Ovary (tissue), 7 donors: ENCODE measurements at regions not wholly inside any gene's neighbourhood (a gene's known extent, or its start where the extent isn't known, plus 50 kb on each side); places are given as distances from the start of the nearest gene placed in this dataset.

ENCODE experiments used
- DNase-seq, 5 donors: peaks; one replicate each; pipeline ENCODE4 v3.0.0-alpha.2; 2019 to 2020
- H3K27ac ChIP-seq, 2 donors: fragments of 200-600 bp; one replicate each; pipeline versions ENCODE4 v1.5.1 to v1.8.0; 2019 to 2022
- H3K27me3 ChIP-seq: fragments of 200-600 bp; one replicate; pipeline ENCODE4 v1.8.0; 2022
- H3K36me3 ChIP-seq: fragments of 200-600 bp; sonication (generic); one replicate; pipeline ENCODE4 v1.5.1; 2019
- H3K4me1 ChIP-seq: one replicate; pipeline ENCODE4 v1.8.1; 2013; ENCODE audit warnings: mild to moderate bottlenecking, moderate library complexity; ENCODE audit not compliant: insufficient read depth
- H3K4me3 ChIP-seq: fragments of 200-600 bp; sonication (generic); one replicate; pipeline ENCODE4 v1.5.1; 2017
- H3K9me3 ChIP-seq, 2 donors: fragments of 200-600 bp in 1 of 2; sonication (generic) in 1 of 2; one replicate each; pipeline versions ENCODE4 v1.5.1 to v1.8.1; 2013 to 2019; ENCODE audit warnings: mild to moderate bottlenecking in 1 of 2, moderate library complexity in 1 of 2
- EP300 ChIP-seq: sonication (generic); formaldehyde crosslinking; IDR thresholded peaks from one replicate; pipeline ENCODE4 v1.6.1; 2017; ENCODE audit warnings: antibody characterized with exemption
- POLR2A ChIP-seq: fragments of 450-650 bp; IDR thresholded peaks from one replicate; pipeline ENCODE4 v1.6.1; 2017; ENCODE audit warnings: antibody characterized with exemption, mild to moderate bottlenecking, moderate library complexity
- WGBS, 3 donors: extraction: QIAGEN DNeasy Blood & Tissue Kit in 1 of 3; methylation state at CpG; one replicate each; pipeline versions ENCODE4 v1.1.5 to v1.1.7; 2013 to 2017; 5-methylcytosine and 5-hydroxymethylcytosine counted together
- intact Hi-C, 4 donors: fragments of 100-400 bp; cut with DNase I; formaldehyde crosslinking; loops; one replicate each; pipeline versions ENCODE4 v1.11.0 to v1.15.1; 2022 to 2023
- TF ChIP-seq, protein P1 (sequence below), 3 donors: fragments of 450-650 bp in 2 of 3; fragments of 200-600 bp in 1 of 3; IDR thresholded peaks; one replicate each; pipeline versions ENCODE4 v1.5.1 to v1.8.0; 2016 to 2022; ENCODE audit warnings: antibody characterized with exemption in 3 of 3, mild to moderate bottlenecking in 1 of 3
- donor health status: DM: no; HTN: no; CAD: no; lungs with moderate emphysema.
- donor health status: DM: no; HTN: no; CAD: no.
- donor health status: Bipolar disorder and iron deficiency.
- donor health status: DM: no; HTN: no; CAD: no.
- donor health status: DM: yes; HTN: yes; CAD: no.

DNA sequence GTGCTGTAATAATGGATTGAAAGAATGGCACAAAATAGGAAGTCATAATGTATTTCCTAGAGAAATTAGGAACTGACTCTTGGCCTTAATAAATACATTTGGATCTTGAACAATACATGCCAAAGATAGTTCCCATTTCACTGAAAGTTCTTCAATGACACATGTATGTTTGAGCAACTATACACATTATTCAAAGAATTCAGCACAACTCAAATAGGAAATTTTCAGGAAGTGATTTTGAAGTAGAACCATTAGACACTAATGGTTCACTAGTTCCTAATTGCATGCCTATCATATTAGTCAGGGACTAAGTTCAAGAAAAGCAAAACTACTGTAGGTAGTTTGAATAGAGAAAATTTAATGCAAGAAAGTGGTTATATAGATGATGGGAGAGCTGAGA is 404.7 kb downstream of the LMO4 start:
- intact Hi-C loops = no loop called here

DNA sequence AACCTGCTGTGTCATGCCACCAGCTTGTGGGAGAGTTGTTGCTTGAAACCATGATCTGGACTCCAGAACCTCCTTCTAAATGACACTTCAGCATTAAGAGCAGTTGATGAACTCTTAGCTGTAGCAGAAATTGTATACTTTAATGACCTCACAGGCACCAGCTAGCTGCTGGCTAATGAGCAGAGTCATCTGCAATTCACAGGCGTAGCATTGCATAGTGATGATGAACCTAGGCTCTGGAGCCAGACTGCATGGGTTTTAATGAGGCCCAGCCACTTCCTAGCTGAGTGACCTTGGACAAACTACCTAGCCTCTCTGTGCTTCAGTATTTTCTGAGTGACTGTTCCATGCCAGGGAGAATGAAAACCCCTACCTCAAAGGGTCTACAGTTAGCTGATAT is 407.1 kb downstream of the LMO4 start:
- Histone ChIP-seq H3K4me3 (no peak overlapping the region), H3K36me3 (no peaks in the 10 kb centered on the region), H3K27me3 (no peaks in the 10 kb centered on the region), H3K9me3 (no peaks in the 10 kb centered on the region), H3K27ac (no peak overlapping the region), H3K4me1 (no peaks in the 10 kb centered on the region)
- TF ChIP-seq POLR2A = no peak
- no peak for TF ChIP-seq EP300
- TF ChIP-seq, protein P1, sequence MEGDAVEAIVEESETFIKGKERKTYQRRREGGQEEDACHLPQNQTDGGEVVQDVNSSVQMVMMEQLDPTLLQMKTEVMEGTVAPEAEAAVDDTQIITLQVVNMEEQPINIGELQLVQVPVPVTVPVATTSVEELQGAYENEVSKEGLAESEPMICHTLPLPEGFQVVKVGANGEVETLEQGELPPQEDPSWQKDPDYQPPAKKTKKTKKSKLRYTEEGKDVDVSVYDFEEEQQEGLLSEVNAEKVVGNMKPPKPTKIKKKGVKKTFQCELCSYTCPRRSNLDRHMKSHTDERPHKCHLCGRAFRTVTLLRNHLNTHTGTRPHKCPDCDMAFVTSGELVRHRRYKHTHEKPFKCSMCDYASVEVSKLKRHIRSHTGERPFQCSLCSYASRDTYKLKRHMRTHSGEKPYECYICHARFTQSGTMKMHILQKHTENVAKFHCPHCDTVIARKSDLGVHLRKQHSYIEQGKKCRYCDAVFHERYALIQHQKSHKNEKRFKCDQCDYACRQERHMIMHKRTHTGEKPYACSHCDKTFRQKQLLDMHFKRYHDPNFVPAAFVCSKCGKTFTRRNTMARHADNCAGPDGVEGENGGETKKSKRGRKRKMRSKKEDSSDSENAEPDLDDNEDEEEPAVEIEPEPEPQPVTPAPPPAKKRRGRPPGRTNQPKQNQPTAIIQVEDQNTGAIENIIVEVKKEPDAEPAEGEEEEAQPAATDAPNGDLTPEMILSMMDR (IDR thresholded peaks at IDR 0.05) = no peak
- 96 to 100% (median 100%) methylated on average over 1 of the region's 1 CpG for WGBS, 3 donors
- intact Hi-C loops = no loop called here
- no peak for DNase-seq

More for the DNA sequence above, 404.7 kb downstream of the LMO4 start:
- Histone ChIP-seq H3K36me3 (no peaks in the 10 kb centered on the region), H3K4me3 (no peak overlapping the region), H3K9me3 (no peaks in the 10 kb centered on the region), H3K27me3 (no peaks in the 10 kb centered on the region), H3K27ac (no peak overlapping the region), H3K4me1 (no peaks in the 10 kb centered on the region)
- TF ChIP-seq, protein P1 (IDR thresholded peaks at IDR 0.05) = no peak
- TF ChIP-seq EP300 (no peak), POLR2A (no peak)
- DNase-seq = no peak

DNA sequence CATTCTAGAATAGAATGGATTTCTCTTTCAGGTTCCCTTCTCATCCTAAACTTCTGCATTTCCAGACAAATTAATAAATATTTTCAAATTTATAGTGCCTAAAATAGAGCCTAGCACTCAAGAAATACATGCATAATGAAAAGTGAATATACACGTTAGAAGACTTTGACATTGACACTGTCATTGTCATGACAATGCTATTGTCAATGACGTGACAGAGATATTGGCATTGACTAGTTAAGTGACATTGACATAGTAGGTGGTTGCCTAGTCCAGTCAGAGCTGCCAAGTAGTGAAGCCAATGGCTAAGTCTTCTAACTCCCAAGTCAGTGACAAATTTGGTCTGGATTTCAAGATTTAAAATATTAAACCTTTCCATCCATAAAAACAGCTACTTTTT is 410.5 kb downstream of the LMO4 start:
- Histone ChIP-seq H3K4me1 (no peaks in the 10 kb centered on the region), H3K4me3 (no peak overlapping the region), H3K27ac (no peak overlapping the region), H3K36me3 (no peaks in the 10 kb centered on the region), H3K9me3 (no peaks in the 10 kb centered on the region), H3K27me3 (no peaks in the 10 kb centered on the region)
- no peak for DNase-seq
- TF ChIP-seq, protein P1 (IDR thresholded peaks at IDR 0.05) = no peak
- TF ChIP-seq POLR2A (no peak), EP300 (no peak)
- intact Hi-C loops = no loop called here
- 92 to 94% (median 92%) methylated on average over 2 of the region's 2 CpGs for WGBS, 3 donors

DNA sequence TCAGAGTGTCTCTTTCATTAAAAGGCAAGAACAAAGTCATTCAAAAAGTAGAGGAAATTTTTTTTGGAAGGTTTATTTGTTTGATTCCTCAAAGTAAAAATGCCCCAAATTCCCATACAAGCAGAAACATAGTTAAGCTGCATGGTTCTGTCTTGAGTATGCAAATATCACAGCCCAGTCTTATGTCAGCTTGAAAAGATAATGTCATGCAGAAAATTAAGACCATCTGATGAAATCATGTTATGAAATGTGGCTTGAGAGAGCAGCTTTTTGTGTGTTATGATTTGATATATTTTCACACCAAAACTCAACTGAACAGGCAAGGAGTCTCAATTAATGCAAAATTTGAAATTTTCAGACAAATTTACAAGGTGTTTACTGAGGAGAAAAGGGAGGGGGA is 411.0 kb downstream of the LMO4 start:
- Histone ChIP-seq H3K36me3 (no peaks in the 10 kb centered on the region), H3K4me1 (no peaks in the 10 kb centered on the region), H3K4me3 (no peak overlapping the region), H3K27ac (no peak overlapping the region), H3K27me3 (no peaks in the 10 kb centered on the region), H3K9me3 (no peaks in the 10 kb centered on the region)
- no peak for TF ChIP-seq POLR2A
- intact Hi-C loops = no loop called here
- DNase-seq = no peak

DNA sequence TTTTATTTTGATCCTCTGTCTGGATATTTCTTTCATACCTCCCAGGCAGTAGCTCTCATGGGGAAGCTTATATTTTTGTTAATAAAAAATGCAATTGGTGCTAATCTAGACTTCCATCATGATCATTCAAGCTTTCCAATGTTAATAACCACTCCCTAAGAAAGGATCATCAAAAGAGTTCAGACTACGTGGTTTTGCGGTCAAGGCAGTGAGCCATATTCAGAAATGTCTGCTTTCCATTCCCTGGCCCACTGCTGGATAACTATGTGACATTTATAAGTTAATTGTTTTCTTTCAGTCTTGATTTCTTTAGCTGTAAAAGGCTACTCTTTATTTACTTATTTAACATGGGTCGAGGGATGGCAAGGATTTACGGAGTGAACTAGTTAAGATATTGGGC is 414.6 kb downstream of the LMO4 start:
- DNase-seq = no peak
- Histone ChIP-seq H3K36me3 (no peaks in the 10 kb centered on the region), H3K4me3 (no peak overlapping the region), H3K27ac (no peak overlapping the region), H3K9me3 (no peaks in the 10 kb centered on the region), H3K27me3 (no peaks in the 10 kb centered on the region), H3K4me1 (no peaks in the 10 kb centered on the region)
- 87 to 94% (median 91%) methylated on average over 4 of the region's 4 CpGs for WGBS, 3 donors
- no peak for TF ChIP-seq EP300
- TF ChIP-seq, protein P1 (IDR thresholded peaks at IDR 0.05) = no peak
- TF ChIP-seq POLR2A = no peak
- intact Hi-C loops = no loop called here
